NCI-H226 (cell line): ENCODE measurements at regions not wholly inside any gene's neighbourhood (a gene's known extent, or its start where the extent isn't known, plus 50 kb on each side); places are given as distances from the start of the nearest gene placed in this dataset.

ENCODE experiments used
- DNase-seq: peaks from one replicate; pipeline ENCODE4 v3.0.0-alpha.2; 2015

DNA sequence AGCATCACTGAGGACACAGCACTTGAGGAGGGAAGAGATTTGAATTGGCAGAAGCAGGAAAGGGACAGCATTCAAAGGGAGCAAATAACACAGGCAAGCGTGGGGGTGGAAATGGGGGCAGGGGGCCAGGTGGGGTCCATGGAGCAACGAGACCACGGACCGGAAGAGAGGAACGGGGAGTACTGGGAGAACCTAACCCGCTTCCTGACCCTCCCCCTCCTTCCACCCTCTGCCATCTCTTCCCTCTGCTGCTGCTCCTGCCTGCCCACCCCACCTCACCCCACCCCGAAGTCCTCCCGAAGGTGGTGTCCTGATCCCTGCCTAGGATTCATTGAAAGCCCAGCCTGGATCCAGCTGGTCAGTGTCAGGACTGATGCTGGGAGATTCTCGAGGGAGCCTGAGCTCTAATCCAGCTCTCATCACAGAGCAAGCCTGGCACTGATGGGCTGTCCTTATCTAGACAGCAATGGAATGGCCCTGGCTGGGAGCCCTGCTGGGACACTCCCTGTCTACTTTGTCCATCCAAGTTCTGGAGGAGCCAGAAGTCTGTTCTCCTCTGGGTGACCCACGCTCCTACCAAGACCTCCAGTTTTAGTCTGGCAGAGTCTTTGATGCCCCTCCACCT, 105.0 kb downstream of the TRIM29 start:
- no peak for DNase-seq

DNA sequence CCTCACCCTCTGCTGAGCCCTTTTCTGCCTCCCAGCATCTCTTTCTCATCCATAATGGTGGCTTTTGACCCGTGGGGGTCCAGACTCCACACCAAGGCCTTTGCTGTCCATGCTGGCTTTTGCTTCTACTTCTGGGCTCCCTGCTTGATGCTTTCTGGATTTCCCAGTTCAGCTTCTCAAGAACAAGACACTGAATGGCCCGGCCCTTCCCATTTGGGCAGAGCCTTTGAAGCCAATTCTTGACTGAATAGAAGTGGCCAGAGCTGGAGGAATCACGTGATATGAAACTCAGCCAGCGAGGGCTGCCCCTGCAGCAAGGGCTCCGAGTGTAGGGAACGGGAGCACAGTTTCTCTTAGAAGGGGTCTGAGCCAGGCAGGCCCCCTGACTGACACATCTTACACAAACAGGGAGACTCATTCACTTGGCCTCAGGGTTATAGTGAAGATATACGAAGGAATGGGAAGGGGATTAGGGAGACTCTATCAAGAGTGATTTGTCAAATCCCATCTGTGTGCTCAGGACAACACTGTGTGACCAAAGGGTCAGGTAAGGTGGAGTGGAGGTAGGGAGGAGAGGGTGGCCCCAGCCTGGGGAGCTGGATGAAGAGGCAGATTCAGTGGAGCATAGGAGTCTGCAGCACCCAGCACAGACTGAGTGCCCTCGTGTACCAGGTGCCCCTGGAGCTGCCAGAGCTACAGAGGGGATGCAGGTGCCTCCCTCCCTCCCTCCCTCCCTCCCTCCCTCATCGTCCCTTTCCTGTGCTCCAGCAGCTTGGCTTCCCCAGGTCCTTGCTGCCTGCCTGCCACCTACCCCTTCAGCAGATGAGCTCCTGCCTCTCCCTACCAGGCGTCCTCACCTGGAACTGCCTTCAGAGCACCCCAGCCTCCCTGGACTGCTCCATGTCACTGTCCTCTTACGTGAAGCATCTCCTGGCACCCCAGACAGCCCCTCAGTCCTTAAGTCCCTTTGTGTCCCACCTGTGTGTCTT, 106.0 kb downstream of the TRIM29 start:
- no peak for DNase-seq

DNA sequence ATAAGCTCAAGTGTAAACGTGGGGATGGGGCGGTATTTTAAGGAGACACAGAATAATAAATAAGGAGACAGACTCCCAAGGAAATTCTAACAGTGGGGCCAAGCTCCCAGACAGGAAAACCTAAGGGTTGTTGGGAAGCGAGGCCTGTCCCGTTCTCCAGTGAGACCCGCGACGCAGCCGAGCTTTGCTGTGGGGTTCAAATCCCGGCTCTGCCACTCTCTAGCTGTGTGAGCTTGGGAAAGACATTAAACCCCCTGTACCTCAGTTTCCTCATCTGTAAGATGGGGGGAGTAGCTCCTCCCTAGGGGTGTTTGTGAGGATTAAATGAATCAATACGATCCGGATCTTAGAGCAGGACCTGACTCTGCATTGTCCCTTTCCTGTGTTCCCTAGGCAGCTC, 106.8 kb downstream of the TRIM29 start:
- no peak for DNase-seq

DNA sequence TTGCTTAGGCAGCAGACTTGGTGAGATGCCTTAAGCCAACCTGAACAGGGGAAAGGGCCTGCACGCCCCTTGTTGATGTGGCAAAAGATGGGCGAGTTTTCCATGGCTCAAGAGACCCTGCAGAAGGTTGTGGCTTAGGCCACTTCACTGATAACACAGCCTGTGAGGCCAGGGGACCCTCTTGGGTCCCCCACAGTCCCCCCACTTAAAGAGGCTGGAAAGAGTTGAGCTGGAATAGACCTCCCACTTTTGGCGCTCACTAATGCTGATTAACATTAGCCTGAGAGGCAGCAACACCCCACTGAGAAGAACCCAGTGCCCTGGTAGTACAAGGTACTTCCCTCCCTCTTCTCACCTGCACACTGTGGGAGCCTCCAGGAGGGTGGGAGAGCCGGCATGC, 107.5 kb downstream of the TRIM29 start:
- DNase-seq = no peak

DNA sequence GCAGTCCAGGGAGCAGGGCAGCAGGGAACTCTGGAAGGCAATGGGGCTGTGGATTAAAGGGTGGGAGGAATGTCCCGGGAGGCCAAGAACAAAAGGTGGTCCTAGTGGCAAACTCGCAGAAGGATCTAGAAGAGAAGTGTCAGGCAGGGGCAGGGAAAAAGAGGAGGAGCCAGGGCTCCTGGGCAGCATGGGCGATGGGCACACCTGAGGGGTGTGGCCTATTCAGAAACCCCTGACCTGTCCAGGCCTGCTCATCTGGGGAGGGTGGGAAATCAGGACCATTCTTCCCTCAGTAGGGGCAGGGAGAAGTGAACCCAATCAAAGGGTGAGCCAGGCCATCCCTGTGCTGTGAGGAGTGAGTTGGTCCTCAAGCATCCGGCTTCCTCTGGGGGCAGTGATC, 108.6 kb downstream of the TRIM29 start:
- no peak for DNase-seq

DNA sequence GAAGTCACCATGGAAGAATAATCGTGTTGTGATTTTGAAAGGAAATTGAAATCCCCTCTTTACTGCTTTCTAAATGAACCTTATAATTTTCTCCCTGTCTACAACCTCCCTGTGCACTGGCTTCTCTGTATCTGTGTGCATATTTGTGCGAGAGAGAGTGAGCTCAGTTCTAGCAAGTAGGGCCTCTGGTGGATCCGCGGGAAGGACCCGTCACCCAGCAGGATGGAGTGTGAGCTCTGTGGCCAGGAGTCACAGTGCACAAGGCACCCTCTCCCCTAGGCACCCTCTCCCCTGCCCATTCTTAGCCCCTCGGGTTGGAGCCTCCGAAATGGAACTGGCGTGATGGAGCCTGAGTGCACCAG, 109.0 kb downstream of the TRIM29 start:
- no peak for DNase-seq

DNA sequence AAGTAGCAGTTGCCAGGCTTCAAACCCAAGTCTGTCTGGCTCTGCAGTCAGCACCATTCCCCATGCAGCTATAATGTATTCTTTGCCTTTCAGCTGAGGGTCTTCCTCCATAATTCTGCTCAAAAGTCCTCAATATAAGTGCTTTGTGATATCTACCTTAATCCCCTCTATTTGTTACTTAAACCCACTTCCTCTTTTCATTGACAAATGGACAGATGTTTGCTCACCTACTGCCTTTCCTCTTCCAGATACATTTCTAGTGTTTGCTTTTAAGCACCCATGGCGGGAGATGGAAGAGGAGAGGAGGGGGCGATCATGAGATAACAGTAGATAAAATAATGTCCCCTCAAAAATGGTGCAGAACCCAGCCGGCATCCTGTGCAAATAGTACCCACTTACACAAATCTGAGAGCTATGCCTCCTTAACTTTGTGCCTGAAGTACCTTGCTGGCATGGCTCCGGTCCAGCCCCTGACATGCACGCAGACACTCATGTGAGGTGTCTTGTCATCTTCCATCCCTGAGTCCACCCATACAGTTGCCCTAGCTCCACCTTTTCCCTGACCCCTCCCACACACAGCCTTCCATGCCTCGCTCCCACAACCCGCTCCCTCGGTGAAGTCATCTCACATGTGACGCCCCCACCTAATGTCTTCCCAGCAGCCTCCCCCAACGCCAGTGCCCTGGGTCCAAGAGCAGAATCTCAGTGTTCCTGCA, 109.6 kb downstream of the TRIM29 start:
- DNase-seq = no peak

DNA sequence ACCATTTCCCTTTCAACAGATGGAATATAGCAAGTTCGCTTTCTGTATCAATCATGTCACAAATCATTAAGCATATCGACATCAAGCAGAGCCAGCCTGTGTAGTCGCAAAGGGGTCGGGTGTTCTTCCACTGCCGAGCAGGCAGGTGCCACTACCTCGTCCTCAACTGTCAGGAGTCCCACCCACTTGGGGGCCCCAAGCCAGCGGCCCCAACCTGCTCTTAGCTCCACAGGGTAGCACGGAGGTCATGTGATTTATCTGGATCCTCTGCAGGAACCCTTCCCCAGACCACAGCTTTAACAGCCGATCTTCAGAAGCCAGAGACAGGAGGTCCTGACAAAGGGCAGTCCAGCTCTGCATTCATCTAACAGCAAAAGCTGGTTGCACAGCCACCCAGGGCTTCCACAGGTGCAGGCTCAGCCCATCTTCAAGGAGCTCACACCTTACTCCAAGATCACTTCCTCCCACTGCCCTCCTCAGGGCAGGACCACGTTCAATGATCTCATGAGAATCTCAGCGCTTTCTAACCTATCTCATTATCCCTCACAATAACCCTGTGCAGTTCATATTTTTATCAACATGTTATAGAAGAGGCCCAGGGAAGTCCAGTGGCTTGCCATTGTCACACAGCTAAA, 110.2 kb downstream of the TRIM29 start:
- DNase-seq = no peak

DNA sequence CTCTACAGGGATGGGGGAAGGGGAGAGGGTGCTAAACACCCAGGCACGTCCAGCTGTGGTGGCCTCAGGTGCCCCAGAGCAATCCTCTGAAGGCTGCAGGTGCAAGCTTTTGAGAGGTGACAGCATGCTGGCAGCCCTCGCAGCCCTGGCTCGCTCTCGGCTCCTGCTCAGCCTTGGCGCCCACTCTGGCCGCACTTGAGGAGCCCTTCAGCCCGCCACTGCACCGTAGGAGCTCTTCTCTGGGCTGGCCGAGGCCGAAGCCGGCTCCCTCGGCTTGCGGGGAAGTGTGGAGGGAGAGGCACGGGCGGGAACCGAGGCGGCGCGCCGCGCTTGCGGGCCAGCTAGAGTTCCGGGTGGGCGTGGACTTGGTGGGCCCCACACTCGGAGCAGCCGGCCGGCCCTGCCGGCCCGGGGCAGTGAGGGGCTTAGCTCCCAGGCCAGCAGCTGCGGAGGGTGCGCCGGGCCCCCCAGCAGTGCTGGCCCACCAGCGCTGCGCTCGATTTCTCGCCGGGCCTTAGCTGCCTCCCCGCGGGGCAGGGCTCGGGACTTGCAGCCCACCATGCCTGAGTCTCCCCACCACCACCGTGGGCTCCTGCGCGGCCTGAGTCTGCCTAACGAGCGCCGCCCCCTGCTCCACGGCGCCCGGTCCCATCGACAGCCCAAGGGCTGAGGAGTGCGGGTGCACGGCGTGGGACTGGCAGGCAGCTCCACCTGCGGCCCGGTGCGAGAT, 112.1 kb downstream of the TRIM29 start:
- DNase-seq = no peak

DNA sequence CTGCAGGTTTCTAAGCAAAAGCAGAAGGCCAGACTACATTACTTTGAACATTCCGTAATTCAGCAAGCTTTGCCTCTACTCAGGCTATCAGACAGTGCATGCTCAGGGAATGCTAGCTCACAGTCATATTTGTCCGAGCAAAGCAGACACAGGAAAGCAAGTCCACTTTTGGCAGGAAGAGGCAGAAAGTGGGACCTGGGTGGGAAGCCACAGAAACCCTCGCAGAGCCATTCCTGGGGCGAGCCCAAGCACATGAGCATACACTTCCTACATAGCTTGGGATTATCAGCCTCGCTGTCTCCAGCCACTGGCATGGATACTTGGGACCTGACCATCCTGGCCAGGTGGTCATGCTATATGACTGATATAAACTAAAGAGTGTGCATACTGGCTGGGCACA, 113.3 kb downstream of the TRIM29 start:
- no peak for DNase-seq

DNA sequence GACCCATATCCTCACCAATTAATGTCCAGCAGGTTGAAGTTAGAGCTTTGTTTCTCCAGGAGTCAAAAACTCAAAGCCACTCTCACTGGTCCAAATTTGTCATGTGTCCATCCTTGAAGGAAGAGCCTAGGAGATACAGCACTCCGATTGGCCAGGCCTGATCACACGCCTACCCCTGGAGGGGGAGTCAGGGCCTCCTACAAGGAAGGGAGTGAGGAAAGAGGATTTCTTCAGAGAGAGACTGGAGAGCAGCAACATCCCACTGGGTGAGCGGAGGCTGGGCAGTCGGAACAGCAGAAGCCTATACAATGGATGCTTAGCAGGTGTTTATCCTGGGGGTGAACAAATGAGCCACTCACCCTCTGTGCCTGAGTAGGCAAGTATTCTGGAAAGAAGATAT, 113.9 kb downstream of the TRIM29 start:
- DNase-seq = no peak

DNA sequence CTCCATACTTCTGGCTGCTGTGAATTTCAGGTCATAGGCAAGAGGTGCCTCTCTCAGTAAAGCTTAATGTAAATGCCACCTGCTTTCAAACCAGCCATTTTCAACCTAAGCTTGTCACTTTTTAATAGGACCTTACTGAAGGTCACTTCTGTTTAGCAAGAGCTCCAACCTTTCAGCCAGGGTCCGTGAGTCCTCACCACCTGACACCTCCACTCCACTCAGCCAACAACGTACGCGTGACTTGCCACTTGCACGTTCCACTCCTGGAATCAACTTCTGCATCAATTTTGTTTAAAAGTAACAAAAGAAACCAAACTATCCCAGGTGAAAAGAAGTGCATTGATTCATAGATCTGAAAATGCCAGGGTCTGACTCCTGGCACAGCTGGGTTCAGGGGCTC, 114.4 kb downstream of the TRIM29 start:
- no peak for DNase-seq

DNA sequence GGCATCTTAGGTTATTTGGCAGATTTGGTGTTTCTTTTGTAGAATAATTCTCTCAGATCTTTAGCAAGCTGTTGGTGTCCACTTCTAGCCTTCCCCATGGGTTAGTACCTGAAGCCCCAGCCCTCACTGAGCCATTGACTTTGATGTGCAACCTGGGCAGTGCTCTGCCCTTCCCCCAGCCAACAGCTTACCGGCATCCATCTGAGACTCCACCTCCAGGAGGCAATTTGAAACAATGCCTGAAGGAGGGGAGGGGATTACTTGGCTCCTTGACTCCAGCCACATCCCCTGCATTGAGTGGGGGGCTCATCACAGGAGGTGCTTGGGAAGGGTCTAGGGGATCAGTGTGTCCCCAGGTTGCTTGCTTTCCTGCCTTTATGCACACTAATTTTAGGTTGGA, 114.8 kb downstream of the TRIM29 start:
- DNase-seq = no peak

DNA sequence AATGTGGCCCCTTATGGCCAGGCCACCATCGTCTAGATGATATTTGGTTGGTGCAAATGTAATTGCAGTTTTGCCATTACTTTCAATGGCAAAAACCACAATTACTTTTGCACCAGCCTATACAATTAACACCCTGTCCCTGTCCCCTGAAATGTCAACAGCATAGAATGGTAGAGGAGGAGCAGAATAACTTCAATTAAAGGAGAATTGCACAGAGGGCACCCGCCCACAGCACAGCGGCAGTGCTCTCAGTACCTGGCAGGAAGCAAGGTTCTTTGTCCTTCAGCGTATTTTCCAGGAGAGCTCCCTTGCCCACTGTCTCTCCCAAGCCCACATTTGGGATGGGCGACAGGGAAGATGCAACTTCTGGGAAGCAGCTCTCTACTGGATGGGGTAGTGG, 115.3 kb downstream of the TRIM29 start:
- no peak for DNase-seq

DNA sequence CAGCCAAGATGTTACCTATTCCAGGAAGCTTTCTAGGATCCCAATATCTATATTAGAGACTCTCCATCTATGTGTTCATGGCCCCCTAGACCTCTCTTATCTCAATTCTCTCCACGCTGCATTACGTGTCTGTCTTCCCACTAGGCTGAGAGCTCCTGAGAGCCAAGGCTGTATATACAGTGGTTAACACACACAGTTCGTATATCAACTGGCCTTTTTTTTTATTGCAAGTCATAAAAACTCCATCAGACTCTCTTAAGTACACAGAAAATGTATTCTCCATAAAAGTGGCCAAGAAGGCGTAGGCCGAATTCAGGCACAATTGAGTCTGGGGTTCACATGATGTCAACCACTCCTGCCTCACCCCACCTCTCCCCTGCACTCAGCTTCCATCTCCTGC, 115.9 kb downstream of the TRIM29 start:
- no peak for DNase-seq

DNA sequence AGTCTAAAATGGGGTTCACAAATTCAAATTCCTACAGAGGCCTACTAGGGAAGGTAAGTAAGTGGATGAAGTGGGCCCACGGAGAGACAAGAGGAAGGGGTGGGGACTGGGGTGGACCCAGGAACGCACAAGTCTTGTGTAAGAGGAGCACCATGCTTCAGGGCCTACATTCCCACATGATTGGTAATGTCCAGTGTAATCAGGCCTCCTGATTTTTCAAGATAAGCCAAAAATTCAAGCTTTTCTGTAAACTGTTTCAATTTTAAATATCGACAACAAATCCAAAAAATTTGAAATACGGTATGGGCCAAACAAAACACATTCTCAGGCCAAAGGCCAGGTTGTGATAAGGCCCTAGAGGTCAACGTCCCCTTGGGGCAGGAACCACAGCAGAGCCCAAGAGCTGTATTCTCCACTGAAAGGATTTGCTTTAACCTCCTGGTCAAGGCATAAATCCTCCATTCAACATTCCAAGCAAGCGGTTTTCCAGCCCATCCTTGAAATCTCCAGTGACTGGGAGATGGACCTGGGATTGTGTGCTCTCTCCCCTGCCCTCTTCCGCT, 116.4 kb downstream of the TRIM29 start:
- DNase-seq = no peak

DNA sequence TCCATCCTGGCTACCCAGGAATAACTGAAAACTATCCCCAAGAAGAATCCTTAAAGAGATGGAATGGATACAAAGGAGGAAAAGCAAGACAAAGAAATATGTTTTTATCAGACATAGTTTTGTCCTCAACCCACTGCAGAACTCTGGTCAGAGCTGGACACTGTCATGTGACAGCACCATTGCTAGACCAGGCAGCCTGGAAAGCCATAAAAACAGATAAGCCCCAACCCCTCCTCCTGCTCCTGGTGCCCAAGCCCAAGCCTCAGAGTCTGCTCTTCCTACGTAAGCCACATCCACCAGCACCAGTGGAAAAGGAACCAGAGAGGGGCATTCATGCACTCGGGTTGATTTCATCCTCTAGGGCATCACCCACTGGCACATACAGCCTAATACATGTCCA, 116.9 kb downstream of the TRIM29 start:
- DNase-seq = no peak

DNA sequence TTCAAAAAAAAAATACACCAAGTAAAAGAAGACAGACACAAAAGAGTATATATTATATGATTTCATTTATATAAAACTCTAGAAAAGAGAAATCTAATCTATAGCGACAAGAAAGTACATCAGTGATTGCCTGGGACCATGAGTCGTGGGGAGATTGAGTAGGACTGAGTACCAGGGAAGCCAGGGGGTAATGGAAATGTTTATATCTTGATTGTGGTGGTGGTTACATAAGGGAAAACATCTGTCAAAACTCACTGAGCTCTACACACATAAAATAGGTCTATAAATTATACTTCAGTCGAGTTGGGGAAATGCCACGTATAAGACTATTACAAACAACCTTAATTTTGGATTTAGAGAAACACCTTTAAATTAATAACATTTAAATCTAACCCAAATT, 117.4 kb downstream of the TRIM29 start:
- DNase-seq = no peak

DNA sequence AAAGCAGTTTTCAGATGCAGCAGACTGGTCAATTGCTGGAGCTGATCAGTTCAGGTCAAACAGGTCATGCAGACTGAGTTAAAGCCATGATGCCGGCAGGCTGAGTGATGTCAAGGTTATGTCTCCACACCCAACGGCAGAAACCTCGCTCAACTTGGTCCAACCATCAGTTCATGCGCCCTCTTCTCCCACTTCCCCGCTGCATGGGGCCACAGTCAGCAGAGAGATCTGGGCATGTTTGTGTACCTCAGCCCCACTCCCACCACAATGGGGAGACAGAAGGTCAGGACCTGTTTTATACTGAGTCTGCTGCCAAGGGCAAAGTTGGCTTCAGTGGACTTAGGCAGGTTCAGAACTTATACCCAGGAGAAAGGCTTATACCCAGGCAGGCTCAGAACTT, 118.7 kb downstream of the TRIM29 start:
- DNase-seq = no peak

DNA sequence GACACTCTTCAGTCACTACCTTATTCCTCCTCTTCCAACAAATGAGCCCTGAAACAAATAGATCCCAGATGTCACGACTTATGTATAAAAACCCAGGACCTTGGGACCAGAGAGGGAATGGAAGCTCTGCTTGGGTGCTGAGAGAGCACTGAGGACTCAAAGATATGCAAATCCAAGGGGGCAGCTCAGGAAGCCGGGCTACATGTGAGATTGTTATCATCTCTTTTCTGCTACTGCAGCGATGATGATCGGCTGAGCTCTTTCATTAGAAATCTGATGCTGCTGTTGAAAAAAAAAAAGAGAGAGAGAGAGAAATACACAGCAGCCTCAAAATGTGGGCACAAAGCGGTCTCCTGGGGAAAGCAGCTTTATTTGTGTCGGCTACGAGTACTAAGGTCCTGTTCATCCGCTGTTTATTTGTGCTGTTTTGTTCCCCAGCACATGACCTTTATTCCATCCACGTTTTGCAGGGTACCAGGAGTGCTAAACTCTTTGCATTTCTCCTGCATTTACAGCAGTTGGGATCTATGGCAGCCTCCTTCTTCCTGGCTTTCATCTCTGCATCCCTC, 120.2 kb downstream of the TRIM29 start:
- no peak for DNase-seq

DNA sequence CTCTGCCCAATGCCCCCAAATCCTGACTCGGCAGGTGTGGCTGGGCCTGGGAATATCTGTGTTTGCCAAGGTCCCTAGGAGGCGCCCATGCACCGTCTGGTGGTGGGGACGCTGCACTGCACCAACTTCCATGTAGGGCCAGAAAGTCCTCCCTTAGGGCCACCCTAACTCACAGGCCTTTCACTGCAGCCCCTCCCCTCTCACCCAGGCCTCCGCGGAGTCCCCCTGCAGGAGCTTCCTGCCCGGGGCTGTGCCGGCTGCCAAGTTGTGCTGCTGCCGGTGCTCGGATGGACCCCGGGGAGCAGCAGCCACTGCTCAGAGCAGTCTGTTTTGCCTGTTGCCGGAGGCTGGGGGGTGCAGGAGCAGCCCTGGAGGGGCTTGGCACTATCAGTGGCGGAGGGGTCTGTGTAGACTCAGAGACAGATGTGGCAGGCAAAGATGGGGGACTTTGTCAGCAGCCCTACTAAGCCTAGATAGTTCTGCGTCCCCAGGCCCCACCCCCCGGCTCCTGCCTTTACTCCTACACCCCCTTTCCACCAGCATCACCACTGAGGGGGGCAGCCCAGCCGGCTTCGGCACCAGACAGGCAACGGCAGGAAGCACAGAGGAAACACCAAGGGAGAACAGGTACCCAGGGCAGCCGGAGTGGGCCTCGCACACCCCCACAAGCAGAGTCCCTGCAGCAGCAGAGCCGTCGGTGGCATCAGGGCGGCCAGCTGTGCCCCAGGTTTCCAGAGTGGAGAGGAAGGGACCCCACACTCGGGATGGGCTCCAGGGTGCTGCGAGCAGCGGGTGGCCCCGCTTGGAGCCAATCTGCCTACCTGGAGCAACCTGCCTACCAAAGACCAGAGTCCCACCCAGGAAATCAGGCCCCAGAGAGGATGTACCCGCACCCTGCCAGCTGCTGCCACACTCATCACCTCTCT, 124.3 kb downstream of the TRIM29 start:
- no peak for DNase-seq
